GM12891 (cell line): ENCODE measurements at regions not wholly inside any gene's neighbourhood (a gene's known extent, or its start where the extent isn't known, plus 50 kb on each side); places are given as distances from the start of the nearest gene placed in this dataset.

Experiments
- DNase-seq: peaks from one replicate; pipeline ENCODE4 v3.0.0; 2011; ENCODE audit warnings: low spot score; ENCODE audit not compliant: insufficient read length
- FAIRE-seq: peaks from 2 replicates; lab custom pipeline; 2011; peaks lifted over from hg19 to GRCh38; lab: Jason Lieb, UNC
- PAX5 ChIP-seq: IDR thresholded peaks from 2 replicates; pipeline ENCODE4 v1.6.1; 2011; ENCODE audit warnings: low read length, moderate library complexity, mild to moderate bottlenecking; ENCODE audit not compliant: insufficient read depth, severe bottlenecking
- POLR2A ChIP-seq: IDR thresholded peaks from 2 replicates; pipeline ENCODE4 v1.6.1; 2011; ENCODE audit warnings: low read depth, low read length, control low read depth
- POLR2AphosphoS5 ChIP-seq: IDR thresholded peaks from 2 replicates; pipeline ENCODE4 v1.6.1; 2011; ENCODE audit warnings: low read depth, low read length, control low read depth
- POU2F2 ChIP-seq: IDR thresholded peaks from 2 replicates; pipeline ENCODE4 v1.6.1; 2011; ENCODE audit warnings: low read depth, mild to moderate bottlenecking, control low read depth, low read length, moderate library complexity
- SPI1 ChIP-seq: IDR thresholded peaks from 2 replicates; pipeline ENCODE4 v1.6.1; 2011; ENCODE audit warnings: low read depth, low read length, control low read depth
- TAF1 ChIP-seq: IDR thresholded peaks from 2 replicates; pipeline ENCODE4 v1.6.1; 2011; ENCODE audit warnings: low read depth, low read length, control low read depth

DNA sequence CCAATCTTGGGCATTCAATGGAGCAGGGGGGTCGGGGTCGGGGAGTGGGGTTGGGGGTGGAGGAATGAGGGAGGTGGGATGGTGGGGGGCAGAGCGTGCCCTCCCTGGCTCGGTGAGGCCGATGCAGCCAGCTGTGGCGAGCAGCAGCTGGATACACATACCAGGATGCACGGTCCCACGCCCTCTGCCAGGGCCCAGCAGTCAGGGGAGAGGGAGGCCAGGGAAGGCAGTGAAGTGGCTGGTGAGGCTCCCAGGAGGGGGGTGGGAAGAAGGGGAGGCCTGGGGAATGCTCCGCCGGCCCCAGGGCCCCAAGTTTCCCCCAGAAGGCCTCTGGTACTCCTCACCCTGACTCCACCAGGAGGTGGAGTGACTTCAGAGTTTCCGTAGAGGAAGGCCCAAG is 77.6 kb upstream of the LHX1 start:
- TF ChIP-seq POU2F2 (no peak), POLR2AphosphoS5 (no peak), PAX5 (no peak), POLR2A (no peak), SPI1 (no peak)
- no peak for DNase-seq
- no peak for FAIRE-seq

- TF ChIP-seq TAF1, result no peak
- TF ChIP-seq POLR2A, result no peak
- TF ChIP-seq PAX5, result no peak
- no peak for TF ChIP-seq POLR2AphosphoS5
- no peak for TF ChIP-seq SPI1
- TF ChIP-seq POU2F2, result no peak
- DNase-seq (no peak), FAIRE-seq (no peak)
These were observed 75.7 kb upstream of the LHX1 start for GRCh38 chr17:36861531-36861930.

DNA sequence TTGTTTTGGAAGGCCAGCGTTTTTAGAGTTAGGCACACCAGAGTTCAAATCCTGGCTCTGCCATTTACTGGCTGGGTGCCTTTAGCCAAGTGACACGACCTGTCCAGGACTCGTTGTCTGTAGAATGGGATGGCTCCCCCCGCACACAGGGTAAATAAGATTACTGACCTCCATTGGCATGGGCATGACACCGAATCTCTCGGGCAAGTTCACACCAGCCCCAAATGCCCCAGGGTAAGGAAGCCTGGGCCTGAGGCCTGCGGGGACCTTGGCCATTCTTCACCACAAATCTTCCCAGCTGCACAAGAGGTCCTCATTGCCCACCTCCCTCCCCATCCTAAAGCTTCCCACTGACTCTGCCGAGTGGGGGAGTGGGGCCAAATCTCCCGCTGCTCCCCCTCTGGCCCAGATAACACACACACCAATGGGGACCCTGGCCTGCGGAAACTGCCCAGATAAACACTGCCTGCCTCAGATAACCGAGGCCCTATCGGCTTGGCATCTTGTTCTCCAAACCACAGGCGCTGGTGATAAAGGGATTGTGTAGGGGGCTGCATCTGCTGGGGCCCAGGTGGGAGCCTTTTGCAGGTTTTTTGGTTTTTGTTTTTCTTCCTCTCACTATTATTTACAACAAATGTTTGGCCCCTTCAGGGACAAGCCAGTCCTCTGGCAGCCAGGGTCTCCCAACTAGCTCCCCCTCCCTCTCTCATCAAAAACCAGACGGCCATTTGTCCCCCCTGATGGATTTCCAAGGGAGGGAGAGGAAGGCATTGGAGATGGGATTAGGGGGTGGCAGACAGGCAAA is 75.0 kb upstream of the LHX1 start:
- DNase-seq, result no peak
- no peak for FAIRE-seq
- TF ChIP-seq PAX5, result no peak
- no peak for TF ChIP-seq POLR2A
- no peak for TF ChIP-seq TAF1
- no peak for TF ChIP-seq POLR2AphosphoS5
- TF ChIP-seq POU2F2, result no peak
- TF ChIP-seq SPI1, result no peak

GRCh38 chr17:36863131-36863530 is 74.1 kb upstream of the LHX1 start:
- no peak for FAIRE-seq
- TF ChIP-seq POU2F2, result no peak
- TF ChIP-seq PAX5, result no peak
- TF ChIP-seq POLR2A, result no peak
- TF ChIP-seq POLR2AphosphoS5, result no peak
- TF ChIP-seq TAF1, result no peak
- TF ChIP-seq SPI1, result no peak
- DNase-seq, result no peak

GRCh38 chr17:36863676-36864612 is 73.3 kb upstream of the LHX1 start:
- FAIRE-seq (no peak), DNase-seq (no peak)
- no peak for TF ChIP-seq PAX5
- TF ChIP-seq POU2F2, result no peak
- TF ChIP-seq POLR2A, result no peak

DNA sequence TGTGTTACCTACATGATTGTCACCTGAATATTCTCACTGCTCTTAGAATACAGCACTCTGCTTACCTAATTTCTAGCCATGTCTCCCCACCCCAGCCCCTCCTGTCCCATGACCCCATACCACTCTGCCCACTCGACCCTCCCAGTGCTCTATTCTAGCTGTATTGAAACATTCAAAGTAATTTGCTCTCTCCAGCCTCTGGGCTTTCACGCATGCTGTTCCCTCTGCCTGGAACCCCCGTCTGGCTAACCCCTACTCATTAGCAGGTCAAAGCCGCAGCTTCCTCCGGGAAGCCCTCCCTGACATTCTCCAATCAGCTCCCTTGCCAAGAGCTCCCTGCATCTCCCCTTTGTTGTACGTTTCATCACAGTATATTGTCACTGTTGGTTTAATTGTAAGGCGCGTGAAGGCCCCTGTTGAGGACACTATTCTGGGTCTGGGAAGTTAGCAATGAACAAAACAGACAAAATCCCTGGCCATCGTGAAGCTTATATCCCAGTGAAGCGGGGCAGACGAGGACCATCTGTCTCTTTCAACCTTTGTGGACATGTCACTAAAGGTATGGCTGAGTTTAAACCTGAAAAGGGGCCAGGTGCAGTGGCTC is 72.3 kb upstream of the LHX1 start:
- FAIRE-seq (no peak), DNase-seq (no peak)
- TF ChIP-seq SPI1 (no peak), TAF1 (no peak), PAX5 (no peak), POU2F2 (no peak), POLR2A (no peak), POLR2AphosphoS5 (no peak)

DNA sequence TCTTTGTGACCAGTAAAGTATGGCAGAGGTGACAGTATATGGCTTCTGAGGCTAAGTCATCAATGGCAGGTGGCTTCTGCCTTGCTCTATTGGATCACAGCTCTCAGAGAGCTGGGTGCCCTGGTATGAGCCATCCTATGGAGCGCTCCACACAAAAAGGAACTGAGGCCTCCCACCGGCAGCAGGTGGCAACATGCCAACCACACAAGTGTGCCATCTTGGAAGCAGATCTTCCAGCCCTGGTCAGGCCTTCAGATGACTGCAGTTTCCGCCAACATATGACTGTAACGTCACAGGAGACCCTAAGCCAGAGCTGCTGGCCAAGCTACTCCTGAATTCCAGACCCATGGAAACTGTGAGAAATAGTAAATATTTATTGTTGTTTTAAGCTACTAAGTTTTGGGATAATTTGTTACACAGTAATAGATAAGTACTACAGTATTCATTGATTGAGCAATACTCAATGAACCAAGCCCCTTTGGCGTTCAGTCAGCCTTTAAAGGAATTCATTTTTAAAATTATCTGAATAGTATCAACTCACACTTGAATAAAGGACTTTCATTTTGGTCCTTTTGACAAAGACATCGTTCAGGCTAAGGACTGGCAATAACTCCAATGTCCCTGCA is 69.4 kb upstream of the LHX1 start:
- no peak for DNase-seq
- TF ChIP-seq POLR2A, result no peak
- no peak for TF ChIP-seq PAX5
- no peak for TF ChIP-seq TAF1
- no peak for TF ChIP-seq POLR2AphosphoS5
- TF ChIP-seq POU2F2, result no peak
- no peak for TF ChIP-seq SPI1
- FAIRE-seq, result no peak

DNA sequence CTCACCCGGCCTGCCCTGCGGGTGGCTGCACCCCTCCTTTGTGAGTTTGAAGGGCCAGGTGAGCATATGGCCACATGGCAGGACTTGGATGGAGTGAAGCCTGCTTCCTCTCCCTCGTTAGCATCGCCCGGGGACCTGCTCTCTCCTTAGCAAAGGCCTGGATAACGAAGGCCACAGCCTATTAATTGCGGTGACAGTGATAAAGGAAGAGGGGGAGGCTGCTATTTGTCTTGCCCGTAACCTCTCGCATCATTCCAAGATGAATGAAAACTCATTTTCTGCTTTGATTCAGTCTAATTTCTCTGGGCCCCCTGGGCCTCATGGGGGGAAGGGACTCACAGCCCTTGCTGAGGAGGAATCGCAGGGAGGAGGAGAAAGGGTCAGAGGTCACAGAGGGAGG is 68.5 kb upstream of the LHX1 start:
- TF ChIP-seq TAF1, result no peak
- no peak for TF ChIP-seq POU2F2
- TF ChIP-seq SPI1, result no peak
- no peak for TF ChIP-seq POLR2AphosphoS5
- no peak for TF ChIP-seq PAX5
- no peak for TF ChIP-seq POLR2A
- FAIRE-seq (no peak), DNase-seq (no peak)

DNA sequence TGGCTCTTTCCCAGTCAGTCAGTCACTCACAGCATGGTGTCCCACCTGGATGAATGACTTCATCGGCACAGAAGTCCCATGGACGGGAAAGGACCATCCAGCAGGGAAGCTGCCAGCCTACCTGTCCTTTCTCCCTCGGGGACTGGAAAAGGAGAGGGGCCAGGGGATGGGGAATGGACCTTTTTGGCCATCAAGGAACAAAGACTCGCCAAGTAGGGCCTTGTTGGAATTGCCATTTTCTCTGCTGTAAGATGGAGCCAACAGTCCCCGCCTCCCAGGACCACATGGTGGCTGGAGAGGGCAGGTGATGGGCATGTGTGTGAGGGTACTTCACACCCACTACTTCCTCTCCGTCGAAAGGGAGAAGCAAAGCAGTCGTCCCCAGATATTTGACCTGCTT is 67.8 kb upstream of the LHX1 start:
- TF ChIP-seq PAX5, result no peak
- no peak for TF ChIP-seq POU2F2
- TF ChIP-seq SPI1, result no peak
- TF ChIP-seq TAF1, result no peak
- TF ChIP-seq POLR2A, result no peak
- no peak for TF ChIP-seq POLR2AphosphoS5
- DNase-seq (no peak), FAIRE-seq (no peak)
